K562 (cell line): ENCODE measurements at regions not wholly inside any gene's neighbourhood (a gene's known extent, or its start where the extent isn't known, plus 50 kb on each side); places are given as distances from the start of the nearest gene placed in this dataset.

Source experiments
- ATF2 ChIP-seq: sonication (generic); formaldehyde crosslinking; IDR thresholded peaks from 2 replicates; pipeline ENCODE4 v1.8.1; 2022; ENCODE audit warnings: missing genetic modification reagents
- EZH2 ChIP-seq: IDR thresholded peaks from 2 replicates; pipeline ENCODE4 v1.6.1; 2012; ENCODE audit warnings: low read depth, mild to moderate bottlenecking, inconsistent platforms, low read length, borderline replicate concordance
- NFYB ChIP-seq: IDR thresholded peaks from 2 replicates; pipeline ENCODE4 v1.6.1; 2011; ENCODE audit warnings: mild to moderate bottlenecking, moderate library complexity; ENCODE audit not compliant: insufficient read length; ENCODE audit errors: extremely low read depth
- RAD21 ChIP-seq, 2 experiments: fragments of 250-450 bp in 1 of 2; fragments of 450-650 bp in 1 of 2; sonication (Bioruptor Pico) in 1 of 2; formaldehyde crosslinking in 1 of 2; IDR thresholded peaks in 1 of 2; conservative IDR thresholded peaks in 1 of 2; 2 replicates each; pipeline versions ENCODE4 v1.4.0 to v1.8.0; 2020 to 2022; ENCODE audit warnings: mild to moderate bottlenecking in 2 of 2, moderate library complexity in 1 of 2
- RCOR1 ChIP-seq, 2 experiments: IDR thresholded peaks; 2 replicates each; pipeline ENCODE4 v1.6.1; 2012; ENCODE audit warnings: low read depth in 2 of 2, low read length in 2 of 2, borderline replicate concordance in 1 of 2, improper control_type of control experiment in 1 of 2
- SMARCE1 ChIP-seq: fragments of 450-650 bp; IDR thresholded peaks from 2 replicates; pipeline ENCODE4 v1.7.1; 2016; ENCODE audit warnings: mild to moderate bottlenecking
- TAF1 ChIP-seq: IDR thresholded peaks from 2 replicates; pipeline ENCODE4 v1.6.1; 2011; ENCODE audit warnings: mild to moderate bottlenecking, low read length, moderate library complexity; ENCODE audit not compliant: insufficient read depth, control insufficient read depth, severe bottlenecking; ENCODE audit errors: extremely low read depth
- TAF7 ChIP-seq: fragments of 450-650 bp; IDR thresholded peaks from 2 replicates; pipeline ENCODE4 v1.6.1; 2016; ENCODE audit warnings: missing genetic modification characterization, missing compliant biosample characterization
- ZNF24 ChIP-seq: fragments of 450-650 bp; IDR thresholded peaks from 2 replicates; pipeline ENCODE4 v1.6.1; 2016
- ZNF280B ChIP-seq: fragments of 250-450 bp; sonication (Bioruptor Pico); IDR thresholded peaks from 2 replicates; pipeline ENCODE4 v1.5.1; 2021; ENCODE audit warnings: mild to moderate bottlenecking
- TF ChIP-seq, protein P1 (sequence below), 2 experiments: fragments of 200-800 bp in 1 of 2; sonication (Bioruptor generic) in 1 of 2; sonication (generic) in 1 of 2; formaldehyde crosslinking in 1 of 2; IDR thresholded peaks in 1 of 2; conservative IDR thresholded peaks in 1 of 2; 2 replicates each; pipeline versions ENCODE4 v1.5.0 to v1.6.1; 2016 to 2020; ENCODE audit warnings: missing compliant biosample characterization in 1 of 2, missing genetic modification characterization in 1 of 2, missing genetic modification reagents in 1 of 2
- TF ChIP-seq, protein P2 (sequence below): sonication (generic); formaldehyde crosslinking; IDR thresholded peaks from 2 replicates; pipeline ENCODE4 v1.8.0; 2022; ENCODE audit warnings: mild to moderate bottlenecking, missing genetic modification reagents, borderline replicate concordance
- TF ChIP-seq, protein P3 (sequence below): fragments of 450-650 bp; formaldehyde crosslinking; IDR thresholded peaks from 2 replicates; pipeline ENCODE4 v1.4.0; 2020; ENCODE audit warnings: mild to moderate bottlenecking, moderate library complexity
- TF ChIP-seq, protein P4 (sequence below), 3 experiments: IDR thresholded peaks in 2 of 3; conservative IDR thresholded peaks in 1 of 3; 2 replicates each; pipeline ENCODE4 v1.5.1; 2011 to 2012; ENCODE audit warnings: low read length in 3 of 3, mild to moderate bottlenecking in 3 of 3, control low read depth in 2 of 3, improper control_type of control experiment in 1 of 3, inconsistent platforms in 1 of 3, low read depth in 1 of 3, mixed read lengths in 1 of 3, moderate library complexity in 1 of 3; ENCODE audit not compliant: insufficient read depth in 2 of 3

DNA sequence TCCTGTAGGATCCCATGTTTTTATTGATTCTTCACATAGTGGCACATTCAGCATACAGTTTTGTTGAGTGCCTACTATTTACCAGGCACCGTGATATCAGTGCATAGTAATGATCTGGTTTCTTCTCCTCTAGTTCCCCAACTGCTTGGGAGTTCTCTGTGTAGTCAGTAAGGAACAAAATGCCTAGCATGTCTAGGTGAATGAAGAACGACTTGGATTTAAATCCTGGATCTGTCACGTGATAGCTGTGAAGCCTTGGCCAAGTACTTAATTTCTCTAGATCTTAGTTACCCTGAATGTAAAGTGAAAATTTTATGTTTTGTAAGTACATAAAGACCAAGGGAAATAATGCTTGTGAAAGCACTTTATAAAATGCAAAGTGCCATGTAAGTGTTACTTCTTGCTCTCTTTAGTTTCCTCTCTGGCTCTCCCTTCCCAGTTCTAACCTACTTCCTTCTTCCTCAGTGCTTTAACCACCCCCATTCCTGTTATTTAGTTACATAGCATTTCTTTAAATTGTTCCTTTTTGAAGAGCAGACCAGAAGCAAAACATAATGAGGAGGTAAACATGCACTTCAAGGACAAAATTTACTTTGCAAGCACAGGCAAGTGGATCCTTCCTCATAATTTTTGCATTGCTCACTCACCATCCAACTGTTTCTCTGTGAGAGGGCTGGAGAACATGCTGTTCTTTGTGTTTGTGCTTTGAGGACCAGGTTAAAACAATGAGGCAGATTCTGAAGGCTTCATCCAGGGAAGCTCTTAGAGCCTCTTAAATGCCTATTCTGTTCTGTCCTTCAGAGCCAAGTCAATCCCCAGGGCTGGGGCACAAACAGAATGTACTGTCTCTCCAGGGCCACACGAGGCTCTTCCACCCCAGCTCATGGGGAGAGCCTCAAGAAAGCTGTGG, 353.9 kb upstream of the TENM4 start:
- TF ChIP-seq TAF7 (tag) (no peak), EZH2 (no peak), ZNF24 (no peak), NFYB (no peak), ZNF280B (CRISPR knock-in tag) (no peak), ATF2 (CRISPR knock-in tag) (no peak), RAD21 (CRISPR knock-in tag; conservative IDR thresholded peaks at IDR 0.05 in 1 of 2, IDR thresholded peaks at IDR 0.05 in 1 of 2) (no peak), TAF1 (no peak), RCOR1 (IDR thresholded peaks at IDR 0.05; ENCODE audit: borderline replicate concordance in 1 of 2, low read depth in 2 of 2, low read length in 2 of 2) (no peak), SMARCE1 (no peak)
- TF ChIP-seq, protein P1, sequence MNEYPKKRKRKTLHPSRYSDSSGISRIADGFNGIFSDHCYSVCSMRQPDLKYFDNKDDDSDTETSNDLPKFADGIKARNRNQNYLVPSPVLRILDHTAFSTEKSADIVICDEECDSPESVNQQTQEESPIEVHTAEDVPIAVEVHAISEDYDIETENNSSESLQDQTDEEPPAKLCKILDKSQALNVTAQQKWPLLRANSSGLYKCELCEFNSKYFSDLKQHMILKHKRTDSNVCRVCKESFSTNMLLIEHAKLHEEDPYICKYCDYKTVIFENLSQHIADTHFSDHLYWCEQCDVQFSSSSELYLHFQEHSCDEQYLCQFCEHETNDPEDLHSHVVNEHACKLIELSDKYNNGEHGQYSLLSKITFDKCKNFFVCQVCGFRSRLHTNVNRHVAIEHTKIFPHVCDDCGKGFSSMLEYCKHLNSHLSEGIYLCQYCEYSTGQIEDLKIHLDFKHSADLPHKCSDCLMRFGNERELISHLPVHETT (CRISPR knock-in tag; conservative IDR thresholded peaks at IDR 0.05 in 1 of 2, IDR thresholded peaks at IDR 0.05 in 1 of 2), result no peak
- TF ChIP-seq, protein P2, sequence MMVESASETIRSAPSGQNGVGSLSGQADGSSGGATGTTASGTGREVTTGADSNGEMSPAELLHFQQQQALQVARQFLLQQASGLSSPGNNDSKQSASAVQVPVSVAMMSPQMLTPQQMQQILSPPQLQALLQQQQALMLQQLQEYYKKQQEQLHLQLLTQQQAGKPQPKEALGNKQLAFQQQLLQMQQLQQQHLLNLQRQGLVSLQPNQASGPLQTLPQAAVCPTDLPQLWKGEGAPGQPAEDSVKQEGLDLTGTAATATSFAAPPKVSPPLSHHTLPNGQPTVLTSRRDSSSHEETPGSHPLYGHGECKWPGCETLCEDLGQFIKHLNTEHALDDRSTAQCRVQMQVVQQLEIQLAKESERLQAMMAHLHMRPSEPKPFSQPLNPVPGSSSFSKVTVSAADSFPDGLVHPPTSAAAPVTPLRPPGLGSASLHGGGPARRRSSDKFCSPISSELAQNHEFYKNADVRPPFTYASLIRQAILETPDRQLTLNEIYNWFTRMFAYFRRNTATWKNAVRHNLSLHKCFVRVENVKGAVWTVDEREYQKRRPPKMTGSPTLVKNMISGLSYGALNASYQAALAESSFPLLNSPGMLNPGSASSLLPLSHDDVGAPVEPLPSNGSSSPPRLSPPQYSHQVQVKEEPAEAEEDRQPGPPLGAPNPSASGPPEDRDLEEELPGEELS, result no peak
- TF ChIP-seq, protein P3, sequence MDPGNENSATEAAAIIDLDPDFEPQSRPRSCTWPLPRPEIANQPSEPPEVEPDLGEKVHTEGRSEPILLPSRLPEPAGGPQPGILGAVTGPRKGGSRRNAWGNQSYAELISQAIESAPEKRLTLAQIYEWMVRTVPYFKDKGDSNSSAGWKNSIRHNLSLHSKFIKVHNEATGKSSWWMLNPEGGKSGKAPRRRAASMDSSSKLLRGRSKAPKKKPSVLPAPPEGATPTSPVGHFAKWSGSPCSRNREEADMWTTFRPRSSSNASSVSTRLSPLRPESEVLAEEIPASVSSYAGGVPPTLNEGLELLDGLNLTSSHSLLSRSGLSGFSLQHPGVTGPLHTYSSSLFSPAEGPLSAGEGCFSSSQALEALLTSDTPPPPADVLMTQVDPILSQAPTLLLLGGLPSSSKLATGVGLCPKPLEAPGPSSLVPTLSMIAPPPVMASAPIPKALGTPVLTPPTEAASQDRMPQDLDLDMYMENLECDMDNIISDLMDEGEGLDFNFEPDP, result no peak
- TF ChIP-seq, protein P4, sequence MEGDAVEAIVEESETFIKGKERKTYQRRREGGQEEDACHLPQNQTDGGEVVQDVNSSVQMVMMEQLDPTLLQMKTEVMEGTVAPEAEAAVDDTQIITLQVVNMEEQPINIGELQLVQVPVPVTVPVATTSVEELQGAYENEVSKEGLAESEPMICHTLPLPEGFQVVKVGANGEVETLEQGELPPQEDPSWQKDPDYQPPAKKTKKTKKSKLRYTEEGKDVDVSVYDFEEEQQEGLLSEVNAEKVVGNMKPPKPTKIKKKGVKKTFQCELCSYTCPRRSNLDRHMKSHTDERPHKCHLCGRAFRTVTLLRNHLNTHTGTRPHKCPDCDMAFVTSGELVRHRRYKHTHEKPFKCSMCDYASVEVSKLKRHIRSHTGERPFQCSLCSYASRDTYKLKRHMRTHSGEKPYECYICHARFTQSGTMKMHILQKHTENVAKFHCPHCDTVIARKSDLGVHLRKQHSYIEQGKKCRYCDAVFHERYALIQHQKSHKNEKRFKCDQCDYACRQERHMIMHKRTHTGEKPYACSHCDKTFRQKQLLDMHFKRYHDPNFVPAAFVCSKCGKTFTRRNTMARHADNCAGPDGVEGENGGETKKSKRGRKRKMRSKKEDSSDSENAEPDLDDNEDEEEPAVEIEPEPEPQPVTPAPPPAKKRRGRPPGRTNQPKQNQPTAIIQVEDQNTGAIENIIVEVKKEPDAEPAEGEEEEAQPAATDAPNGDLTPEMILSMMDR (IDR thresholded peaks at IDR 0.05 in 2 of 3, conservative IDR thresholded peaks at IDR 0.05 in 1 of 3; ENCODE audit: insufficient read depth in 2 of 3, low read depth in 1 of 3, low read length in 3 of 3), result no peak
